ENCODE measurements at regions not wholly inside any gene's neighbourhood (a gene's known extent, or its start where the extent isn't known, plus 50 kb on each side); places are given as distances from the start of the nearest gene placed in this dataset.

- Histone ChIP-seq H3K36me3 (ENCODE audit: low read depth) (no peaks in the 10 kb centered on the region), H3K4me1 (ENCODE audit: insufficient read depth) (peaks cover 6% of the 10 kb centered on the region), H3K79me2 (ENCODE audit: insufficient read depth) (no peaks in the 10 kb centered on the region), H3F3A (ENCODE audit: insufficient read depth) (peaks cover 7% of the 10 kb centered on the region), H3K4me2 (ENCODE audit: unreplicated experiment) (no peak overlapping the region), H3K27ac (no peak overlapping the region), H3K9me2 (ENCODE audit: insufficient read depth) (no peaks in the 10 kb centered on the region), H3K27me3 (replicated peaks; ENCODE audit: insufficient read depth) (no peaks in the 10 kb centered on the region), H3K4me3 (no peak overlapping the region), H3K9me3 (ENCODE audit: low read depth) (no peaks in the 10 kb centered on the region), H3K9ac (no peak overlapping the region), H4K20me1 (ENCODE audit: insufficient read depth) (no peaks in the 10 kb centered on the region), H2AFZ (no peak overlapping the region)
- no peak for TF ChIP-seq EZH2phosphoT487 (IDR thresholded peaks at IDR 0.05; ENCODE audit: insufficient read depth, low read depth)
- WGBS, 2 experiments (ENCODE audit: low coverage in 1 of 2, low lambda C conversion rate in 2 of 2, missing lambda C conversion rate in 2 of 2): 78 to 81% methylated on average over 7 of the region's 7 CpGs
- DNase-seq: no peak
- in situ Hi-C loops (cut with MboI): no loop called here
Observed at GRCh38 chr14:51419685-51420084, 179.6 kb downstream of the TMX1 start.

GRCh38 chr14:51422704-51423103, 182.7 kb downstream of the TMX1 start:
- no peak for TF ChIP-seq EZH2phosphoT487 (IDR thresholded peaks at IDR 0.05; ENCODE audit: insufficient read depth, low read depth)
- no peak for TF ChIP-seq EZH2 (IDR thresholded peaks at IDR 0.05; ENCODE audit: insufficient read depth, poor library complexity, severe bottlenecking)
- in situ Hi-C loops (cut with MboI): no loop called here
- DNase-seq: no peak
- Histone ChIP-seq H3K4me2 (ENCODE audit: unreplicated experiment) (no peak overlapping the region), H3K4me3 (no peak overlapping the region), H4K20me1 (ENCODE audit: insufficient read depth) (no peaks in the 10 kb centered on the region), H3K36me3 (ENCODE audit: low read depth) (no peaks in the 10 kb centered on the region), H3K9me2 (ENCODE audit: insufficient read depth) (no peaks in the 10 kb centered on the region), H3K9me3 (ENCODE audit: low read depth) (no peaks in the 10 kb centered on the region), H3F3A (ENCODE audit: insufficient read depth) (peaks cover 14% of the 10 kb centered on the region), H3K27me3 (replicated peaks; ENCODE audit: insufficient read depth) (no peaks in the 10 kb centered on the region), H2AFZ (no peak overlapping the region), H3K4me1 (ENCODE audit: insufficient read depth) (peaks cover 10% of the 10 kb centered on the region), H3K27ac (no peak overlapping the region), H3K79me2 (ENCODE audit: insufficient read depth) (no peaks in the 10 kb centered on the region), H3K9ac (no peak overlapping the region)
- 99 to 100% methylated on average over 3 of the region's 3 CpGs for WGBS, 2 experiments (ENCODE audit: low coverage in 1 of 2, low lambda C conversion rate in 2 of 2, missing lambda C conversion rate in 2 of 2)

- Histone ChIP-seq H3K36me3 (ENCODE audit: low read depth) (no peaks in the 10 kb centered on the region), H3K27me3 (replicated peaks; ENCODE audit: insufficient read depth) (no peaks in the 10 kb centered on the region), H4K20me1 (ENCODE audit: insufficient read depth) (no peaks in the 10 kb centered on the region), H3K4me1 (ENCODE audit: insufficient read depth) (peaks cover 10% of the 10 kb centered on the region), H3K9ac (no peak overlapping the region), H3K79me2 (ENCODE audit: insufficient read depth) (no peaks in the 10 kb centered on the region), H3F3A (ENCODE audit: insufficient read depth) (peaks cover 14% of the 10 kb centered on the region), H3K27ac (peak overlapping the region; percentile 38; the same call in 1 of the 2 replicates), H3K9me3 (ENCODE audit: low read depth) (no peaks in the 10 kb centered on the region), H3K9me2 (ENCODE audit: insufficient read depth) (no peaks in the 10 kb centered on the region), H3K4me3 (no peak overlapping the region), H2AFZ (peak overlapping the region; percentile 80), H3K4me2 (ENCODE audit: unreplicated experiment) (no peak overlapping the region)
- no peak for DNase-seq
- TF ChIP-seq EZH2 (IDR thresholded peaks at IDR 0.05; ENCODE audit: insufficient read depth, poor library complexity, severe bottlenecking) (no peak), EZH2phosphoT487 (IDR thresholded peaks at IDR 0.05; ENCODE audit: insufficient read depth, low read depth) (no peak)
- WGBS, 2 experiments (ENCODE audit: low coverage in 1 of 2, low lambda C conversion rate in 2 of 2, missing lambda C conversion rate in 2 of 2): 79 to 83% methylated on average over 3 of the region's 3 CpGs
- in situ Hi-C loops (cut with MboI): no loop called here
Observed at GRCh38 chr14:51424041-51424440, 184.0 kb downstream of the TMX1 start.

GRCh38 chr14:51424561-51425251, 184.7 kb downstream of the TMX1 start:
- no peaks in the 10 kb centered on the region for H3K79me2 ChIP-seq (ENCODE audit: insufficient read depth)
- H3K27me3 ChIP-seq (replicated peaks; ENCODE audit: insufficient read depth): no peaks in the 10 kb centered on the region
- H3K4me1 ChIP-seq (ENCODE audit: insufficient read depth): peaks cover 10% of the 10 kb centered on the region
- H3K9me2 ChIP-seq (ENCODE audit: insufficient read depth): no peaks in the 10 kb centered on the region
- no peak overlapping the region for H3K4me2 ChIP-seq (ENCODE audit: unreplicated experiment)
- in situ Hi-C loops (cut with MboI): no loop called here
- no peaks in the 10 kb centered on the region for H3K36me3 ChIP-seq (ENCODE audit: low read depth)
- no peaks in the 10 kb centered on the region for H3K9me3 ChIP-seq (ENCODE audit: low read depth)
- TF ChIP-seq EZH2 (IDR thresholded peaks at IDR 0.05; ENCODE audit: insufficient read depth, poor library complexity, severe bottlenecking): no peak
- 0 out of 2 replicates have a peak overlapping the region, but pooled peaks have one; percentile 7 for H3K9ac ChIP-seq
- peaks cover 14% of the 10 kb centered on the region for H3F3A ChIP-seq (ENCODE audit: insufficient read depth)
- peak overlapping the region; percentile 38 for H3K27ac ChIP-seq
- WGBS, 2 experiments (ENCODE audit: low coverage in 1 of 2, low lambda C conversion rate in 2 of 2, missing lambda C conversion rate in 2 of 2): 46% methylated on average over 5 of the region's 5 CpGs
- peak overlapping the region; percentile 80 for H2AFZ ChIP-seq
- no peaks in the 10 kb centered on the region for H4K20me1 ChIP-seq (ENCODE audit: insufficient read depth)
- peak; percentile 59 for DNase-seq
- no peak overlapping the region for H3K4me3 ChIP-seq

GRCh38 chr14:51428981-51429380, 188.9 kb downstream of the TMX1 start:
- no peak for DNase-seq
- no peak overlapping the region for H3K27ac ChIP-seq

More at GRCh38 chr14:51428981-51429380, 188.9 kb downstream of the TMX1 start:
- H3K9me3 ChIP-seq (ENCODE audit: low read depth): no peaks in the 10 kb centered on the region
- H3F3A ChIP-seq (ENCODE audit: insufficient read depth): peaks cover 14% of the 10 kb centered on the region
- H3K4me1 ChIP-seq (ENCODE audit: insufficient read depth): peaks cover 23% of the 10 kb centered on the region
- H3K9ac ChIP-seq: no peak overlapping the region
- no peaks in the 10 kb centered on the region for H3K9me2 ChIP-seq (ENCODE audit: insufficient read depth)
- H3K4me3 ChIP-seq: no peak overlapping the region
- no peaks in the 10 kb centered on the region for H3K79me2 ChIP-seq (ENCODE audit: insufficient read depth)
- no peaks in the 10 kb centered on the region for H4K20me1 ChIP-seq (ENCODE audit: insufficient read depth)
- H3K4me2 ChIP-seq (ENCODE audit: unreplicated experiment): no peak overlapping the region
- no peaks in the 10 kb centered on the region for H3K36me3 ChIP-seq (ENCODE audit: low read depth)
- WGBS, 2 experiments (ENCODE audit: low coverage in 1 of 2, low lambda C conversion rate in 2 of 2, missing lambda C conversion rate in 2 of 2): 100% methylated on average over 1 of the region's 1 CpG
- no peaks in the 10 kb centered on the region for H3K27me3 ChIP-seq (replicated peaks; ENCODE audit: insufficient read depth)
- TF ChIP-seq EZH2phosphoT487 (IDR thresholded peaks at IDR 0.05; ENCODE audit: insufficient read depth, low read depth) (no peak), EZH2 (IDR thresholded peaks at IDR 0.05; ENCODE audit: insufficient read depth, poor library complexity, severe bottlenecking) (no peak)
- in situ Hi-C loops (cut with MboI): no loop called here
- H2AFZ ChIP-seq: no peak overlapping the region
